ENCODE measurements at regions not wholly inside any gene's neighbourhood (a gene's known extent, or its start where the extent isn't known, plus 50 kb on each side); places are given as distances from the start of the nearest gene placed in this dataset.

- no peak for TF ChIP-seq CTCF (conservative IDR thresholded peaks at IDR 0.05; ENCODE audit: low read length)
- TF ChIP-seq EZH2phosphoT487 (IDR thresholded peaks at IDR 0.05; ENCODE audit: borderline replicate concordance), result no peak
Measured at GRCh38 chr20:39954621-39955020, 734.4 kb downstream of the MAFB start.
